SK-N-SH (cell line): ENCODE measurements at regions not wholly inside any gene's neighbourhood (a gene's known extent, or its start where the extent isn't known, plus 50 kb on each side); places are given as distances from the start of the nearest gene placed in this dataset.

Source experiments
- CTCF ChIA-PET: fragments of 300-600, 350-600 bp; formaldehyde crosslinking; extraction: SDS; loops from one replicate; lab custom pipeline; 2021; lab: Yijun Ruan, JAX
- POLR2A ChIA-PET: fragments of 350-600 bp; sonication (Branson Sonifier 250); formaldehyde crosslinking; extraction: SDS; loops from one replicate; lab custom pipeline; 2020; ENCODE audit warnings: antibody characterized with exemption, inconsistent platforms; lab: Yijun Ruan, JAX
- DNase-seq: peaks from one replicate; pipeline ENCODE4 v3.0.0; 2012
- H2AFZ ChIP-seq: fragments of 200-600 bp; sonication (generic); 2 replicates; pipeline ENCODE4 v1.8.1; 2016; ENCODE audit warnings: antibody characterized with exemption, mild to moderate bottlenecking, low read depth
- H3F3A ChIP-seq: fragments of 200-600 bp; sonication (generic); replicated peaks from 2 replicates; pipeline ENCODE3; 2016; ENCODE audit warnings: antibody characterized with exemption, mild to moderate bottlenecking; ENCODE audit not compliant: insufficient read depth
- H3K27ac ChIP-seq, 2 experiments: fragments of 200-500 bp in 1 of 2; fragments of 200-600 bp in 1 of 2; sonication (Bioruptor generic) in 1 of 2; sonication (generic), shearing (Covaris generic) in 1 of 2; 2 replicates each; pipeline versions ENCODE4 v1.5.1 to v1.6.1; 2014 to 2016; ENCODE audit warnings: low read depth in 2 of 2, inconsistent platforms in 1 of 2, low read length in 1 of 2, mild to moderate bottlenecking in 1 of 2, mixed read lengths in 1 of 2
- H3K27me3 ChIP-seq: fragments of 200-600 bp; sonication (generic), shearing (Covaris generic); 2 replicates; pipeline ENCODE4 v1.6.1; 2016; ENCODE audit warnings: mixed run types; ENCODE audit not compliant: insufficient read depth
- H3K36me3 ChIP-seq, 2 experiments: fragments of 200-500 bp in 1 of 2; fragments of 200-600 bp in 1 of 2; sonication (Bioruptor generic) in 1 of 2; sonication (generic) in 1 of 2; replicated peaks in 1 of 2; 2 replicates each; pipeline versions ENCODE3 to v1.5.1; 2014 to 2016; ENCODE audit warnings: low read length in 1 of 2, mild to moderate bottlenecking in 1 of 2; ENCODE audit not compliant: insufficient read depth in 2 of 2, control insufficient read depth in 1 of 2
- H3K4me1 ChIP-seq, 2 experiments: fragments of 200-500 bp in 1 of 2; fragments of 200-600 bp in 1 of 2; sonication (Bioruptor generic) in 1 of 2; sonication (generic), shearing (Covaris generic) in 1 of 2; 2 replicates each; pipeline versions ENCODE4 v1.5.1 to v1.6.1; 2014 to 2016; ENCODE audit warnings: low read depth in 1 of 2, low read length in 1 of 2, mixed run types in 1 of 2; ENCODE audit not compliant: insufficient read depth in 2 of 2, control insufficient read depth in 1 of 2
- H3K4me2 ChIP-seq: fragments of 200-600 bp; sonication (generic), shearing (Covaris generic); 2 replicates; pipeline ENCODE4 v1.6.1; 2017; ENCODE audit warnings: mixed run types
- H3K4me3 ChIP-seq, 2 experiments: fragments of 200-500 bp in 1 of 2; fragments of 200-600 bp in 1 of 2; sonication (Bioruptor generic) in 1 of 2; sonication (generic), shearing (Covaris generic) in 1 of 2; 2 replicates each; pipeline versions ENCODE4 v1.5.1 to v1.8.1; 2014 to 2016; ENCODE audit warnings: low read depth in 2 of 2, inconsistent platforms in 1 of 2, low read length in 1 of 2, mild to moderate bottlenecking in 1 of 2, mixed read lengths in 1 of 2, moderate library complexity in 1 of 2
- H3K79me2 ChIP-seq: fragments of 200-600 bp; sonication (generic); 2 replicates; pipeline ENCODE4 v1.8.1; 2017; ENCODE audit warnings: mild to moderate bottlenecking; ENCODE audit not compliant: insufficient read depth
- H3K9ac ChIP-seq: fragments of 200-600 bp; sonication (generic); 2 replicates; pipeline ENCODE4 v1.6.1; 2017; ENCODE audit warnings: mixed run types
- H3K9me2 ChIP-seq: fragments of 200-600 bp; sonication (generic); 2 replicates; pipeline ENCODE4 v1.6.1; 2017; ENCODE audit warnings: mixed run types
- H3K9me3 ChIP-seq: fragments of 200-600 bp; sonication (generic); 2 replicates; pipeline ENCODE4 v1.6.1; 2017; ENCODE audit warnings: mixed run types, mild to moderate bottlenecking, moderate library complexity
- H4K20me1 ChIP-seq: fragments of 200-600 bp; sonication (generic); 2 replicates; pipeline ENCODE4 v1.6.1; 2017; ENCODE audit warnings: mild to moderate bottlenecking, mixed run types; ENCODE audit not compliant: insufficient read depth
- CHD2 ChIP-seq: fragments of 150-350 bp; IDR thresholded peaks from 2 replicates; pipeline ENCODE4 v1.6.1; 2018; ENCODE audit warnings: low read length; ENCODE audit not compliant: partially characterized antibody
- CTCF ChIP-seq: fragments of 200-600 bp; sonication (generic); IDR thresholded peaks from 2 replicates; pipeline ENCODE4 v1.6.1; 2017; ENCODE audit warnings: antibody characterized with exemption, mild to moderate bottlenecking, moderate library complexity
- ELF1 ChIP-seq: IDR thresholded peaks from 2 replicates; pipeline ENCODE4 v1.4.0; 2012
- EP300 ChIP-seq, 2 experiments: IDR thresholded peaks; 2 replicates each; pipeline versions ENCODE4 v1.4.0 to v1.6.1; 2012; ENCODE audit warnings: borderline replicate concordance in 1 of 2, low read depth in 1 of 2, low read length in 1 of 2
- EZH2phosphoT487 ChIP-seq: fragments of 200-600 bp; sonication (generic); IDR thresholded peaks from 2 replicates; pipeline ENCODE4 v1.6.1; 2017; ENCODE audit warnings: low read depth, mixed run types, mild to moderate bottlenecking, antibody characterized with exemption, moderate library complexity, borderline replicate concordance
- GABPA ChIP-seq: IDR thresholded peaks from 2 replicates; pipeline ENCODE4 v1.4.0; 2012; ENCODE audit warnings: low read depth, mild to moderate bottlenecking
- MAX ChIP-seq: IDR thresholded peaks from 2 replicates; pipeline ENCODE4 v1.4.0; 2012; ENCODE audit warnings: low read depth
- NRF1 ChIP-seq: IDR thresholded peaks from 2 replicates; pipeline ENCODE4 v1.6.1; 2012; ENCODE audit warnings: low read depth, mild to moderate bottlenecking, low read length
- POLR2AphosphoS5 ChIP-seq: IDR thresholded peaks from 2 replicates; pipeline ENCODE4 v1.6.1; 2012; ENCODE audit warnings: low read depth, low read length
- RAD21 ChIP-seq: IDR thresholded peaks from 2 replicates; pipeline ENCODE4 v1.6.1; 2012; ENCODE audit warnings: mild to moderate bottlenecking, low read length
- RCOR1 ChIP-seq: fragments of 150-350 bp; IDR thresholded peaks from 2 replicates; pipeline ENCODE4 v1.6.1; 2017; ENCODE audit warnings: antibody characterized with exemption, low read length
- RFX5 ChIP-seq: IDR thresholded peaks from 2 replicates; pipeline ENCODE4 v1.6.1; 2012; ENCODE audit warnings: mild to moderate bottlenecking, improper control_type of control experiment, low read length
- RXRA ChIP-seq: IDR thresholded peaks from 2 replicates; pipeline ENCODE4 v1.4.0; 2012; ENCODE audit warnings: low read depth, mild to moderate bottlenecking, borderline replicate concordance
- SIN3A ChIP-seq: IDR thresholded peaks from 2 replicates; pipeline ENCODE4 v1.6.1; 2012; ENCODE audit warnings: low read depth, mild to moderate bottlenecking, low read length, moderate library complexity, borderline replicate concordance
- TAF1 ChIP-seq: IDR thresholded peaks from 2 replicates; pipeline ENCODE4 v1.6.1; 2012; ENCODE audit warnings: low read depth, mild to moderate bottlenecking, low read length, moderate library complexity, borderline replicate concordance
- TEAD4 ChIP-seq: IDR thresholded peaks from 2 replicates; pipeline ENCODE4 v1.4.0; 2012; ENCODE audit warnings: mild to moderate bottlenecking, borderline replicate concordance; ENCODE audit not compliant: insufficient read depth
- YY1 ChIP-seq: IDR thresholded peaks from 2 replicates; pipeline ENCODE4 v1.4.0; 2012; ENCODE audit warnings: low read depth, mild to moderate bottlenecking
- ZBTB33 ChIP-seq: IDR thresholded peaks from 2 replicates; pipeline ENCODE4 v1.4.0; 2012; ENCODE audit warnings: low read depth, borderline replicate concordance
- WGBS: methylation state at CpG from one replicate; pipeline ENCODE4 v1.1.6; 2017; ENCODE audit warnings: low lambda C conversion rate; 5-methylcytosine and 5-hydroxymethylcytosine counted together

- 29% methylated on average over 2 of the region's 2 CpGs for WGBS
- CTCF ChIA-PET, result interaction anchor here (0.6 kb wide), 1 partner anchor 525 kb away, joined by 3 read pairs; no protein-coding TSS in a partner anchor
- Histone ChIP-seq H3K9me3 (no peaks in the 10 kb centered on the region), H3K9me2 (no peaks in the 10 kb centered on the region), H3F3A (no peaks in the 10 kb centered on the region), H3K4me2 (no peak overlapping the region), H3K36me3 (no peaks in the 10 kb centered on the region), H3K27ac (no peak overlapping the region), H3K4me3 (no peak overlapping the region), H3K4me1 (no peaks in the 10 kb centered on the region), H4K20me1 (no peaks in the 10 kb centered on the region), H3K27me3 (no peaks in the 10 kb centered on the region), H2AFZ (no peak overlapping the region), H3K9ac (no peak overlapping the region), H3K79me2 (no peaks in the 10 kb centered on the region)
- TF ChIP-seq RXRA (no peak), POLR2AphosphoS5 (no peak), EP300 (IDR thresholded peaks at IDR 0.05; ENCODE audit: borderline replicate concordance in 1 of 2, low read depth in 1 of 2, low read length in 1 of 2) (no peak), RAD21 (no peak), GABPA (no peak), CHD2 (no peak), MAX (no peak), ZBTB33 (no peak), TEAD4 (no peak), ELF1 (no peak), TAF1 (no peak), YY1 (no peak), RFX5 (no peak), SIN3A (no peak), EZH2phosphoT487 (no peak), CTCF (no peak), RCOR1 (no peak), NRF1 (no peak)
- POLR2A ChIA-PET, result no interaction called here
- DNase-seq, result no peak
Measured at GRCh38 chr18:39550701-39551100, 1985.1 kb upstream of the CELF4 start.
